ENCODE measurements at regions not wholly inside any gene's neighbourhood (a gene's known extent, or its start where the extent isn't known, plus 50 kb on each side); places are given as distances from the start of the nearest gene placed in this dataset.
A peak's percentile ranks its signal among the peaks of the same experiment; 100 is the strongest.
"Not testable (repeated sequence)": the region's sequence is repeated elsewhere in the genome, so short reads cannot be mapped to it uniquely, and the experiment has no call there.

GRCh38 chr3:152199102-152199840 lies 69.5 kb upstream of the MBNL1 start:
- no peak for DNase-seq

- DNase-seq, result peak; percentile 31
These were observed 68.0 kb upstream of the MBNL1 start for GRCh38 chr3:152200476-152201420.

- DNase-seq, result no peak
These were observed 65.6 kb upstream of the MBNL1 start for GRCh38 chr3:152202976-152203626.

- no peak for DNase-seq
These were observed 65.1 kb upstream of the MBNL1 start for GRCh38 chr3:152203652-152204051.

GRCh38 chr3:152204218-152204617 lies 64.5 kb upstream of the MBNL1 start:
- DNase-seq, result no peak

- peak; percentile 91 for DNase-seq
These were observed 63.6 kb upstream of the MBNL1 start for GRCh38 chr3:152205097-152205593.

- DNase-seq, result no peak
These were observed 62.4 kb upstream of the MBNL1 start for GRCh38 chr3:152206243-152206760.

- DNase-seq, result no peak
These were observed 60.3 kb upstream of the MBNL1 start for GRCh38 chr3:152208439-152208838.

GRCh38 chr3:152209060-152209459 lies 59.7 kb upstream of the MBNL1 start:
- no peak for DNase-seq

- no peak for DNase-seq
These were observed 59.0 kb upstream of the MBNL1 start for GRCh38 chr3:152209776-152210175.

GRCh38 chr3:152210697-152211096 lies 58.0 kb upstream of the MBNL1 start:
- no peak for DNase-seq

GRCh38 chr3:152211655-152212054 lies 57.1 kb upstream of the MBNL1 start:
- DNase-seq, result no peak

- DNase-seq, result peak; percentile 47
These were observed 55.5 kb upstream of the MBNL1 start for GRCh38 chr3:152213203-152213602.

- no peak for DNase-seq
These were observed 54.8 kb upstream of the MBNL1 start for GRCh38 chr3:152213938-152214337.

GRCh38 chr3:152216960-152217865 lies 51.5 kb upstream of the MBNL1 start:
- not testable (repeated sequence) for DNase-seq

GRCh38 chr3:152218602-152219001 lies 50.1 kb upstream of the MBNL1 start:
- no peak for DNase-seq

Data from GF-D8 (cell line).